Neuronal stem cell (in vitro differentiated cells): ENCODE measurements at regions not wholly inside any gene's neighbourhood (a gene's known extent, or its start where the extent isn't known, plus 50 kb on each side); places are given as distances from the start of the nearest gene placed in this dataset.
A peak's percentile ranks its signal among the peaks of the same experiment; 100 is the strongest.

ENCODE experiments used
- DNase-seq: peaks from one replicate; pipeline ENCODE4 v3.0.0-alpha.2; 2013; ENCODE audit warnings: low spot score
- H2AFZ ChIP-seq: one replicate; pipeline ENCODE4 v1.6.1; 2013; ENCODE audit warnings: mild to moderate bottlenecking, low read length, inconsistent platforms
- H2AK5ac ChIP-seq: 2 replicates; pipeline ENCODE4 v1.6.1; 2013; ENCODE audit warnings: low read depth, mild to moderate bottlenecking, inconsistent platforms, low read length, moderate library complexity, mixed read lengths
- H2BK120ac ChIP-seq: 2 replicates; pipeline ENCODE4 v1.6.1; 2013; ENCODE audit warnings: low read depth, mild to moderate bottlenecking, inconsistent platforms, low read length, moderate library complexity, mixed read lengths
- H2BK12ac ChIP-seq: one replicate; pipeline ENCODE4 v1.6.1; 2013; ENCODE audit warnings: low read length, inconsistent platforms
- H2BK15ac ChIP-seq: 2 replicates; pipeline ENCODE4 v1.6.1; 2013; ENCODE audit warnings: mild to moderate bottlenecking, low read length, inconsistent platforms, mixed read lengths
- H2BK5ac ChIP-seq: one replicate; pipeline ENCODE4 v1.6.1; 2013; ENCODE audit warnings: inconsistent platforms, mild to moderate bottlenecking, low read length, moderate library complexity
- H3K14ac ChIP-seq: one replicate; pipeline ENCODE4 v1.6.1; 2013; ENCODE audit warnings: low read length, inconsistent platforms
- H3K18ac ChIP-seq: 2 replicates; pipeline ENCODE4 v1.6.1; 2013; ENCODE audit warnings: low read length, inconsistent platforms
- H3K23ac ChIP-seq: 2 replicates; pipeline ENCODE4 v1.6.1; 2013; ENCODE audit warnings: low read depth, mild to moderate bottlenecking, mixed read lengths, low read length, inconsistent platforms; ENCODE audit not compliant: poor library complexity
- H3K27ac ChIP-seq: replicated peaks from 3 replicates; pipeline ENCODE4 v1.5.1; 2013; ENCODE audit warnings: low read length, inconsistent platforms
- H3K27me3 ChIP-seq, 3 experiments: 2 replicates each; pipeline ENCODE4 v1.6.1; 2013; ENCODE audit warnings: low read length in 3 of 3, mild to moderate bottlenecking in 2 of 3, inconsistent platforms in 1 of 3, low read depth in 1 of 3, mixed read lengths in 1 of 3, moderate library complexity in 1 of 3; ENCODE audit not compliant: control insufficient read depth in 3 of 3, insufficient read depth in 3 of 3
- H3K36me3 ChIP-seq, 2 donors: replicated peaks in 1 of 2; 2 replicates each; pipeline ENCODE4 v1.6.1; 2013; ENCODE audit warnings: low read length in 2 of 2; ENCODE audit not compliant: control insufficient read depth in 2 of 2, insufficient read depth in 2 of 2
- H3K4ac ChIP-seq: 2 replicates; pipeline ENCODE4 v1.6.1; 2013; ENCODE audit warnings: inconsistent platforms, mild to moderate bottlenecking, low read length, moderate library complexity
- H3K4me1 ChIP-seq, 2 donors: 1 replicate in 1 of 2; 2 replicates in 1 of 2; pipeline ENCODE4 v1.6.1; 2013; ENCODE audit warnings: low read length in 2 of 2, low read depth in 1 of 2; ENCODE audit not compliant: control insufficient read depth in 2 of 2, insufficient read depth in 1 of 2
- H3K4me2 ChIP-seq: one replicate; pipeline ENCODE4 v1.6.1; 2013; ENCODE audit warnings: mild to moderate bottlenecking, low read length, inconsistent platforms; ENCODE audit not compliant: insufficient read depth, poor library complexity, severe bottlenecking
- H3K4me3 ChIP-seq, 2 donors: 2 replicates each; pipeline ENCODE4 v1.5.1; 2013; ENCODE audit warnings: low read length in 2 of 2, mild to moderate bottlenecking in 2 of 2, inconsistent platforms in 1 of 2, moderate library complexity in 1 of 2
- H3K79me1 ChIP-seq: one replicate; pipeline ENCODE4 v1.6.1; 2013; ENCODE audit warnings: low read depth, mild to moderate bottlenecking, inconsistent platforms, low read length, moderate library complexity
- H3K9ac ChIP-seq: one replicate; pipeline ENCODE4 v1.6.1; 2013; ENCODE audit warnings: mild to moderate bottlenecking, low read depth, low read length, inconsistent platforms; ENCODE audit not compliant: poor library complexity
- H3K9me3 ChIP-seq, 2 donors: replicated peaks in 1 of 2; 2 replicates each; pipeline versions ENCODE3 to v1.6.1; 2013; ENCODE audit warnings: low read length in 2 of 2, mild to moderate bottlenecking in 2 of 2, inconsistent platforms in 1 of 2, low read depth in 1 of 2, mixed read lengths in 1 of 2, moderate library complexity in 1 of 2; ENCODE audit not compliant: control insufficient read depth in 2 of 2, insufficient read depth in 1 of 2
- H4K8ac ChIP-seq: one replicate; pipeline ENCODE4 v1.6.1; 2013; ENCODE audit warnings: low read depth, mild to moderate bottlenecking, inconsistent platforms, low read length, moderate library complexity
- H4K91ac ChIP-seq: one replicate; pipeline ENCODE4 v1.6.1; 2013; ENCODE audit warnings: low read length, low read depth, mild to moderate bottlenecking, inconsistent platforms; ENCODE audit not compliant: poor library complexity
- WGBS, 2 donors: extraction: QIAGEN DNeasy Blood & Tissue Kit; methylation state at CpG; one replicate each; pipeline ENCODE4 v1.1.7; 2013; ENCODE audit warnings: missing lambda C conversion rate in 2 of 2, mixed read lengths in 1 of 2; ENCODE audit not compliant: insufficient read length in 2 of 2, insufficient replicate concordance in 1 of 2; ENCODE audit errors: extremely low coverage in 2 of 2; 5-methylcytosine and 5-hydroxymethylcytosine counted together

DNA sequence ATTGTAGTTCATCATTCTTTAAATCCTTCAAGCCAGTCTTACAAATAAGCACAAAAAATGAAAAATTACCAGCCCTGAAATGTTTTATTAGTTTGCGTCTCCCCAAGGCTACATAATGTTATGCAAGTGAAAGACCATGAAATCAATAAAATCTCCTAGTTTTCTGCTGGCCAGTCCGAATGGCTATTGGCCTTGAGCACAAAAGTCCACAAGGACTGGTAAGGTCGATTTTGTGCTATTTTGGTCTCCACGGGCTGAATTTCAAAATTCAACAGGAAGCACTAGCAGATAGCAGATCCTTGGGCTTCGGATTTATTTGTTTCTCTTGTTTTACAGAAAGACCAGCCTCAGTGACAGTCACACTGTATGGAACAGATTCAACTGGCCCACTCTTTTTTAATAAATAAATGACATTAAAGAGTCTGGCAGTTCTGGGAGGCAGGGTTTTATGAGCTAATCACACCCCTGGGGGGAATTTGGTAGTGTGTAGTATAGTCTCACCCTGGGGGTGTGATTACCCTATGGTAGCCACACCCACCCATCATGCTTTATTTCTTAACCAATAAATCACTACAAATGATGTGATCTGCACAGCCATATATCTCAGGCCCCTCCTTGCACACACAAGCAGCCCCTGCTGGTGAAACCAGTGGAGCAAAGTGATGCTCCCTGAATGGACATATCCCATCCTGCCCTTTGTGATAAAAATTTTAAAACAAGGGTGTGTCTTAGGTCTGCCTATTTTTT is 51.1 kb upstream of the TMEM33 start:
- Histone ChIP-seq H3K27ac (no peak overlapping the region), H3K23ac (no peak overlapping the region)

GRCh38 chr4:41882625-41883347 is 52.4 kb upstream of the TMEM33 start:
- H2AFZ ChIP-seq: no peak overlapping the region
- no peak overlapping the region for H3K23ac ChIP-seq
- no peak overlapping the region for H3K18ac ChIP-seq
- H3K4me1 ChIP-seq: peaks cover 8 to 22% of the 10 kb centered on the region in 2 donors
- H2BK120ac ChIP-seq: no peak overlapping the region
- H4K91ac ChIP-seq: no peak overlapping the region
- no peak overlapping the region for H2BK5ac ChIP-seq
- H3K79me1 ChIP-seq: no peaks in the 10 kb centered on the region
- no peak overlapping the region for H2AK5ac ChIP-seq
- peaks cover 0 to 10% of the 10 kb centered on the region in 2 donors for H3K9me3 ChIP-seq
- H3K4me2 ChIP-seq: no peak overlapping the region
- H4K8ac ChIP-seq: no peak overlapping the region
- no peak overlapping the region for H3K27ac ChIP-seq
- H3K14ac ChIP-seq: no peak overlapping the region
- no CpG with 5 or more reads among the region's 34 CpGs for WGBS, 2 donors
- H3K9ac ChIP-seq: no peak overlapping the region
- DNase-seq: no peak
- H3K27me3 ChIP-seq: peaks cover 38 to 95% (median 47%) of the 10 kb centered on the region in 3 experiments
- no peak overlapping the region for H2BK15ac ChIP-seq
- H2BK12ac ChIP-seq: no peak overlapping the region
- no peak overlapping the region for H3K4me3 ChIP-seq
- H3K36me3 ChIP-seq: no peaks in the 10 kb centered on the region
- H3K4ac ChIP-seq: no peak overlapping the region

More for the DNA sequence above, 51.1 kb upstream of the TMEM33 start:
- Histone ChIP-seq H3K9ac (no peak overlapping the region), H3K27me3 (peaks cover 25 to 83% (median 33%) of the 10 kb centered on the region in 3 experiments), H2AK5ac (no peak overlapping the region), H2BK15ac (no peak overlapping the region), H3K36me3 (no peaks in the 10 kb centered on the region), H3K4me2 (no peak overlapping the region), H3K4me3 (no peak overlapping the region), H3K4ac (no peak overlapping the region), H2BK12ac (no peak overlapping the region), H2BK5ac (no peak overlapping the region), H2AFZ (no peak overlapping the region), H3K14ac (no peak overlapping the region), H2BK120ac (no peak overlapping the region), H3K79me1 (no peaks in the 10 kb centered on the region), H4K8ac (no peak overlapping the region), H3K4me1 (peaks cover 8 to 18% of the 10 kb centered on the region in 2 donors), H3K18ac (no peak overlapping the region), H4K91ac (no peak overlapping the region), H3K9me3 (peaks cover 0 to 6% of the 10 kb centered on the region in 2 donors)
- no CpG with 5 or more reads among the region's 5 CpGs for WGBS, 2 donors
- DNase-seq: no peak

- Histone ChIP-seq H3K9me3 (peaks cover 4 to 15% of the 10 kb centered on the region in 2 donors), H2BK15ac (no peak overlapping the region), H3K4me1 (peaks cover 8 to 22% of the 10 kb centered on the region in 2 donors), H3K27ac (no peak overlapping the region), H2BK5ac (peak overlapping the region; percentile 57), H3K36me3 (no peaks in the 10 kb centered on the region), H2AFZ (peak overlapping the region; percentile 85), H3K79me1 (no peaks in the 10 kb centered on the region), H3K18ac (peak overlapping the region; percentile 78), H2AK5ac (no peak overlapping the region), H4K91ac (no peak overlapping the region), H3K4ac (no peak overlapping the region), H3K27me3 (peaks cover 44 to 97% (median 54%) of the 10 kb centered on the region in 3 experiments), H3K4me2 (peak overlapping the region; percentile 80), H3K4me3 (peak overlapping the region; percentile 16 to 68), H4K8ac (no peak overlapping the region), H2BK12ac (no peak overlapping the region), H3K9ac (peak overlapping the region; percentile 3), H2BK120ac (no peak overlapping the region), H3K14ac (peak overlapping the region; percentile 60), H3K23ac (peak overlapping the region; percentile 27)
- WGBS, 2 donors: no CpG with 5 or more reads among the region's 53 CpGs
- no peak for DNase-seq
Measured at GRCh38 chr4:41881981-41882624, 53.1 kb upstream of the TMEM33 start.
